ENCODE measurements at regions not wholly inside any gene's neighbourhood (a gene's known extent, or its start where the extent isn't known, plus 50 kb on each side); places are given as distances from the start of the nearest gene placed in this dataset.
"Not testable (repeated sequence)": the region's sequence is repeated elsewhere in the genome, so short reads cannot be mapped to it uniquely, and the experiment has no call there.

- no peak for TF ChIP-seq CTCF (IDR thresholded peaks at IDR 0.05; ENCODE audit: control insufficient read depth, insufficient read depth, low read depth, low read length, missing control alignments)
- no peak for DNase-seq (ENCODE audit: low read depth)
- no peak overlapping the region for H3K4me3 ChIP-seq (ENCODE audit: control insufficient read depth, low read depth, low read length)
Observed at GRCh38 chr5:32165-32564, 59.8 kb upstream of the PLEKHG4B start.

- DNase-seq (ENCODE audit: low read depth); H3K4me3 ChIP-seq (ENCODE audit: control insufficient read depth, low read depth, low read length): not testable (repeated sequence)
Observed at GRCh38 chr5:35521-35920, 56.4 kb upstream of the PLEKHG4B start.

- not testable (repeated sequence) for DNase-seq (ENCODE audit: low read depth); H3K4me3 ChIP-seq (ENCODE audit: control insufficient read depth, low read depth, low read length)
Observed at GRCh38 chr5:37207-37606, 54.8 kb upstream of the PLEKHG4B start.

- no peak overlapping the region for H3K4me3 ChIP-seq (ENCODE audit: control insufficient read depth, low read depth, low read length)
- DNase-seq (ENCODE audit: low read depth), result no peak
Observed at GRCh38 chr5:39979-40583, 51.9 kb upstream of the PLEKHG4B start.

More at GRCh38 chr5:39979-40583, 51.9 kb upstream of the PLEKHG4B start:
- TF ChIP-seq CTCF (IDR thresholded peaks at IDR 0.05; ENCODE audit: control insufficient read depth, insufficient read depth, low read depth, low read length, missing control alignments), result no peak

All from AG09309 (cell line).